ENCODE measurements at regions not wholly inside any gene's neighbourhood (a gene's known extent, or its start where the extent isn't known, plus 50 kb on each side); places are given as distances from the start of the nearest gene placed in this dataset.

GRCh38 chr1:165070675-165071074 is 285.8 kb downstream of the LMX1A start:
- H3K4me3 ChIP-seq (replicated peaks in 1 of 4; ENCODE audit: control extremely low read depth in 1 of 4, insufficient read depth in 1 of 4, low read depth in 3 of 4, low read length in 4 of 4), result no peak overlapping the region

GRCh38 chr1:165069829-165070228 is 286.7 kb downstream of the LMX1A start:
- no peak for DNase-seq (ENCODE audit: low read depth in 2 of 2)
- Histone ChIP-seq H3K4me1 (ENCODE audit: control insufficient read depth, extremely low read depth, insufficient read depth, low read length) (no peaks in the 10 kb centered on the region), H3K4me3 (replicated peaks in 1 of 4; ENCODE audit: control extremely low read depth in 1 of 4, insufficient read depth in 1 of 4, low read depth in 3 of 4, low read length in 4 of 4) (no peak overlapping the region), H3K27ac (ENCODE audit: insufficient read depth, low read length) (no peak overlapping the region), H3K4me2 (ENCODE audit: extremely low read depth, insufficient read depth, low read length) (no peak overlapping the region), H3K36me3 (ENCODE audit: control insufficient read depth, insufficient read depth, low read length) (no peaks in the 10 kb centered on the region), H2AFZ (ENCODE audit: low read length) (no peak overlapping the region), H3K9ac (ENCODE audit: insufficient read depth, low read length) (no peak overlapping the region), H4K20me1 (ENCODE audit: control insufficient read depth, extremely low read depth, insufficient read depth, low read length) (no peaks in the 10 kb centered on the region), H3K79me2 (ENCODE audit: control insufficient read depth, insufficient read depth, low read length) (no peaks in the 10 kb centered on the region), H3K9me3 (ENCODE audit: control insufficient read depth, insufficient read depth, low read depth, low read length) (no peaks in the 10 kb centered on the region), H3K27me3 (ENCODE audit: control insufficient read depth, insufficient read depth, low read length) (no peaks in the 10 kb centered on the region)
- TF ChIP-seq EZH2 (IDR thresholded peaks at IDR 0.05; ENCODE audit: low read length, missing control alignments) (no peak), CTCF (conservative IDR thresholded peaks at IDR 0.05 in 1 of 2, IDR thresholded peaks at IDR 0.05 in 1 of 2; ENCODE audit: low read depth in 1 of 2, low read length in 2 of 2) (no peak)

More at GRCh38 chr1:165070675-165071074, 285.8 kb downstream of the LMX1A start:
- Histone ChIP-seq H3K4me2 (ENCODE audit: extremely low read depth, insufficient read depth, low read length) (no peak overlapping the region), H3K4me1 (ENCODE audit: control insufficient read depth, extremely low read depth, insufficient read depth, low read length) (no peaks in the 10 kb centered on the region), H3K36me3 (ENCODE audit: control insufficient read depth, insufficient read depth, low read length) (no peaks in the 10 kb centered on the region), H3K9me3 (ENCODE audit: control insufficient read depth, insufficient read depth, low read depth, low read length) (no peaks in the 10 kb centered on the region), H3K27ac (ENCODE audit: insufficient read depth, low read length) (no peak overlapping the region), H3K27me3 (ENCODE audit: control insufficient read depth, insufficient read depth, low read length) (no peaks in the 10 kb centered on the region), H2AFZ (ENCODE audit: low read length) (no peak overlapping the region), H4K20me1 (ENCODE audit: control insufficient read depth, extremely low read depth, insufficient read depth, low read length) (no peaks in the 10 kb centered on the region), H3K79me2 (ENCODE audit: control insufficient read depth, insufficient read depth, low read length) (no peaks in the 10 kb centered on the region), H3K9ac (ENCODE audit: insufficient read depth, low read length) (no peak overlapping the region)
- TF ChIP-seq EZH2 (IDR thresholded peaks at IDR 0.05; ENCODE audit: low read length, missing control alignments) (no peak), CTCF (conservative IDR thresholded peaks at IDR 0.05 in 1 of 2, IDR thresholded peaks at IDR 0.05 in 1 of 2; ENCODE audit: low read depth in 1 of 2, low read length in 2 of 2) (no peak)
- DNase-seq (ENCODE audit: low read depth in 2 of 2), result no peak

GRCh38 chr1:165068741-165069140 is 287.8 kb downstream of the LMX1A start:
- Histone ChIP-seq H2AFZ (ENCODE audit: low read length) (no peak overlapping the region), H3K36me3 (ENCODE audit: control insufficient read depth, insufficient read depth, low read length) (no peaks in the 10 kb centered on the region), H3K4me3 (replicated peaks in 1 of 4; ENCODE audit: control extremely low read depth in 1 of 4, insufficient read depth in 1 of 4, low read depth in 3 of 4, low read length in 4 of 4) (no peak overlapping the region), H3K79me2 (ENCODE audit: control insufficient read depth, insufficient read depth, low read length) (no peaks in the 10 kb centered on the region), H4K20me1 (ENCODE audit: control insufficient read depth, extremely low read depth, insufficient read depth, low read length) (no peaks in the 10 kb centered on the region), H3K4me1 (ENCODE audit: control insufficient read depth, extremely low read depth, insufficient read depth, low read length) (no peaks in the 10 kb centered on the region), H3K9me3 (ENCODE audit: control insufficient read depth, insufficient read depth, low read depth, low read length) (no peaks in the 10 kb centered on the region), H3K4me2 (ENCODE audit: extremely low read depth, insufficient read depth, low read length) (no peak overlapping the region), H3K27ac (ENCODE audit: insufficient read depth, low read length) (no peak overlapping the region), H3K9ac (ENCODE audit: insufficient read depth, low read length) (no peak overlapping the region), H3K27me3 (ENCODE audit: control insufficient read depth, insufficient read depth, low read length) (no peaks in the 10 kb centered on the region)
- DNase-seq (ENCODE audit: low read depth in 2 of 2), result peak in 1 of 2 donors; percentile 8
- no peak for TF ChIP-seq CTCF (conservative IDR thresholded peaks at IDR 0.05 in 1 of 2, IDR thresholded peaks at IDR 0.05 in 1 of 2; ENCODE audit: low read depth in 1 of 2, low read length in 2 of 2)
- TF ChIP-seq EZH2 (IDR thresholded peaks at IDR 0.05; ENCODE audit: low read length, missing control alignments), result no peak
